ENCODE measurements at regions not wholly inside any gene's neighbourhood (a gene's known extent, or its start where the extent isn't known, plus 50 kb on each side); places are given as distances from the start of the nearest gene placed in this dataset.

GRCh38 chr10:80771902-80772555 is 234.3 kb downstream of the SH2D4B start:
- no peaks in the 10 kb centered on the region for H3K27me3 ChIP-seq
- no peaks in the 10 kb centered on the region for H4K20me1 ChIP-seq (ENCODE audit: insufficient read depth, poor library complexity, severe bottlenecking)
- H3K9me3 ChIP-seq (ENCODE audit: low read depth): no peaks in the 10 kb centered on the region
- no peak for DNase-seq (ENCODE audit: low spot score)
- no peaks in the 10 kb centered on the region for H3K79me2 ChIP-seq
- TF ChIP-seq CTCF (IDR thresholded peaks at IDR 0.05; ENCODE audit: poor library complexity) (no peak), EZH2 (IDR thresholded peaks at IDR 0.05; ENCODE audit: borderline replicate concordance) (no peak), EZH2phosphoT487 (IDR thresholded peaks at IDR 0.05; ENCODE audit: low read depth, severe bottlenecking, unreplicated experiment) (no peak)
- no peak overlapping the region for H3K27ac ChIP-seq
- no peaks in the 10 kb centered on the region for H3K9me2 ChIP-seq (replicated peaks; ENCODE audit: insufficient read depth)
- no peaks in the 10 kb centered on the region for H3K36me3 ChIP-seq (replicated peaks; ENCODE audit: insufficient read depth, low read depth)
- no peak overlapping the region for H3K4me3 ChIP-seq
- 59% methylated on average over 10 of the region's 10 CpGs for WGBS (ENCODE audit: low lambda C conversion rate, missing lambda C conversion rate)
- H2AFZ ChIP-seq: no peak overlapping the region
- no peaks in the 10 kb centered on the region for H3K4me1 ChIP-seq (ENCODE audit: insufficient read depth)
- H3K4me2 ChIP-seq: no peak overlapping the region

GRCh38 chr10:80772596-80772995 is 234.9 kb downstream of the SH2D4B start:
- 95% methylated on average over 3 of the region's 3 CpGs for WGBS (ENCODE audit: low lambda C conversion rate, missing lambda C conversion rate)
- Histone ChIP-seq H4K20me1 (ENCODE audit: insufficient read depth, poor library complexity, severe bottlenecking) (no peaks in the 10 kb centered on the region), H3K4me2 (no peak overlapping the region), H3K36me3 (replicated peaks; ENCODE audit: insufficient read depth, low read depth) (no peaks in the 10 kb centered on the region), H3K4me1 (ENCODE audit: insufficient read depth) (no peaks in the 10 kb centered on the region), H3K9me2 (replicated peaks; ENCODE audit: insufficient read depth) (no peaks in the 10 kb centered on the region), H2AFZ (no peak overlapping the region), H3K9me3 (ENCODE audit: low read depth) (no peaks in the 10 kb centered on the region), H3K79me2 (no peaks in the 10 kb centered on the region), H3K4me3 (no peak overlapping the region), H3K27me3 (no peaks in the 10 kb centered on the region), H3K27ac (no peak overlapping the region)
- TF ChIP-seq CTCF (IDR thresholded peaks at IDR 0.05; ENCODE audit: poor library complexity): no peak
- TF ChIP-seq EZH2phosphoT487 (IDR thresholded peaks at IDR 0.05; ENCODE audit: low read depth, severe bottlenecking, unreplicated experiment): no peak
- no peak for TF ChIP-seq EZH2 (IDR thresholded peaks at IDR 0.05; ENCODE audit: borderline replicate concordance)
- no peak for DNase-seq (ENCODE audit: low spot score)

- no peaks in the 10 kb centered on the region for H3K9me2 ChIP-seq (replicated peaks; ENCODE audit: insufficient read depth)
- H3K36me3 ChIP-seq (replicated peaks; ENCODE audit: insufficient read depth, low read depth): no peaks in the 10 kb centered on the region
- no peak for TF ChIP-seq CTCF (IDR thresholded peaks at IDR 0.05; ENCODE audit: poor library complexity)
- TF ChIP-seq EZH2 (IDR thresholded peaks at IDR 0.05; ENCODE audit: borderline replicate concordance): no peak
- no peak for TF ChIP-seq EZH2phosphoT487 (IDR thresholded peaks at IDR 0.05; ENCODE audit: low read depth, severe bottlenecking, unreplicated experiment)
- no peaks in the 10 kb centered on the region for H4K20me1 ChIP-seq (ENCODE audit: insufficient read depth, poor library complexity, severe bottlenecking)
- DNase-seq (ENCODE audit: low spot score): no peak
- no peaks in the 10 kb centered on the region for H3K4me1 ChIP-seq (ENCODE audit: insufficient read depth)
- WGBS (ENCODE audit: low lambda C conversion rate, missing lambda C conversion rate): 92% methylated on average over 2 of the region's 2 CpGs
- no peaks in the 10 kb centered on the region for H3K9me3 ChIP-seq (ENCODE audit: low read depth)
- H3K27ac ChIP-seq: no peak overlapping the region
- no peak overlapping the region for H2AFZ ChIP-seq
- no peaks in the 10 kb centered on the region for H3K27me3 ChIP-seq
- H3K4me3 ChIP-seq: no peak overlapping the region
- H3K79me2 ChIP-seq: no peaks in the 10 kb centered on the region
- no peak overlapping the region for H3K4me2 ChIP-seq
These were observed 247.0 kb downstream of the SH2D4B start for GRCh38 chr10:80784695-80785094.
